ENCODE measurements at regions not wholly inside any gene's neighbourhood (a gene's known extent, or its start where the extent isn't known, plus 50 kb on each side); places are given as distances from the start of the nearest gene placed in this dataset.

DNA sequence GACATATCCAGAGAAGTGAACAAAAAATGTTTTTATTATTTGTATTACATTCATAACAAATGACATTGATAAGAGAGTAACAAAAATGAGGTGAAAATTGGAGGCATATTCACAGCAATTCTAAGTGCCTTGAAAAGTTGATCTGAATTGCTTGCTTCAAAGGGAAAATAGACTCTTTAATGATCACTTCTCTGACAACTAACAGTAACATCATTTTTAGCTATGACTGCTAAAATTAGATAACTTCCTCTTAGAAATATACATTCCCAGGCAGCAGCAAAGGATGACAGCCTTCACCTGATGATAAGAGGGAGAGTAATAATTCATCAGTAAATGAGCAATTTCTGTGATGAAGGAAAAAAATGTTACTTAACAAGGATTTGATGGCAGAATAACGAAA, 472.5 kb downstream of the PCDH10 start:
- H3K4me1 ChIP-seq, result no peaks in the 10 kb centered on the region
- TF ChIP-seq POLR2AphosphoS5 (IDR thresholded peaks at IDR 0.05) (no peak), POLR2A (IDR thresholded peaks at IDR 0.05) (no peak)
- TF ChIP-seq, protein P1, sequence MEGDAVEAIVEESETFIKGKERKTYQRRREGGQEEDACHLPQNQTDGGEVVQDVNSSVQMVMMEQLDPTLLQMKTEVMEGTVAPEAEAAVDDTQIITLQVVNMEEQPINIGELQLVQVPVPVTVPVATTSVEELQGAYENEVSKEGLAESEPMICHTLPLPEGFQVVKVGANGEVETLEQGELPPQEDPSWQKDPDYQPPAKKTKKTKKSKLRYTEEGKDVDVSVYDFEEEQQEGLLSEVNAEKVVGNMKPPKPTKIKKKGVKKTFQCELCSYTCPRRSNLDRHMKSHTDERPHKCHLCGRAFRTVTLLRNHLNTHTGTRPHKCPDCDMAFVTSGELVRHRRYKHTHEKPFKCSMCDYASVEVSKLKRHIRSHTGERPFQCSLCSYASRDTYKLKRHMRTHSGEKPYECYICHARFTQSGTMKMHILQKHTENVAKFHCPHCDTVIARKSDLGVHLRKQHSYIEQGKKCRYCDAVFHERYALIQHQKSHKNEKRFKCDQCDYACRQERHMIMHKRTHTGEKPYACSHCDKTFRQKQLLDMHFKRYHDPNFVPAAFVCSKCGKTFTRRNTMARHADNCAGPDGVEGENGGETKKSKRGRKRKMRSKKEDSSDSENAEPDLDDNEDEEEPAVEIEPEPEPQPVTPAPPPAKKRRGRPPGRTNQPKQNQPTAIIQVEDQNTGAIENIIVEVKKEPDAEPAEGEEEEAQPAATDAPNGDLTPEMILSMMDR (IDR thresholded peaks at IDR 0.05), result no peak
- no peaks in the 10 kb centered on the region for H3K36me3 ChIP-seq
- H3K9me3 ChIP-seq, result no peaks in the 10 kb centered on the region
- intact Hi-C loops (cut with DNase I; ENCODE audit: low total_unique reads), result no loop called here
- DNase-seq (ENCODE audit: low spot score in 2 of 2), result no peak
- no peak overlapping the region for H3K27ac ChIP-seq
- no peaks in the 10 kb centered on the region for H3K27me3 ChIP-seq
- no peak overlapping the region for H3K4me3 ChIP-seq

DNA sequence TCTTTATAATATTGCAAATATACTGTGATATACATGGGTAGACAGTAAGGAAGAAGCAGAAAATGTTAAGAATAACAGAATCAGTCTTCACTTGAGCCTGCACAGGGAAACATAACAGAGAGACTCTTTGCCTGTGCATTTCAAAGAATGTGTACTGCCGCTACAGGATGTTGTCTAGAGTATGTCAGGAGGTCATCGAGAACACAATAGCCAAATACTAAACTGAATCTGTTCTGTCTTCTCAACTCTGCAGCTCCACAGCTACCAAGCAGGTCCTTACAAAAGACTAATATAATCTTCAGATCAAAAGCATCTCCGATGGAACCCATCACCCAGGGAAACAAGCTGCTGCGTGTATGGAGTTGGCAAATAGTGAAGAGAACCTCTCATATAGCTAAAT, 471.5 kb downstream of the PCDH10 start:
- Histone ChIP-seq H3K4me1 (no peaks in the 10 kb centered on the region), H3K27ac (no peak overlapping the region), H3K36me3 (no peaks in the 10 kb centered on the region), H3K9me3 (no peaks in the 10 kb centered on the region), H3K4me3 (no peak overlapping the region), H3K27me3 (no peaks in the 10 kb centered on the region)
- intact Hi-C loops (cut with DNase I; ENCODE audit: low total_unique reads), result no loop called here
- TF ChIP-seq POLR2A (IDR thresholded peaks at IDR 0.05) (no peak), POLR2AphosphoS5 (IDR thresholded peaks at IDR 0.05) (no peak)
- TF ChIP-seq, protein P1 (IDR thresholded peaks at IDR 0.05), result no peak
- no peak for DNase-seq (ENCODE audit: low spot score in 2 of 2)

DNA sequence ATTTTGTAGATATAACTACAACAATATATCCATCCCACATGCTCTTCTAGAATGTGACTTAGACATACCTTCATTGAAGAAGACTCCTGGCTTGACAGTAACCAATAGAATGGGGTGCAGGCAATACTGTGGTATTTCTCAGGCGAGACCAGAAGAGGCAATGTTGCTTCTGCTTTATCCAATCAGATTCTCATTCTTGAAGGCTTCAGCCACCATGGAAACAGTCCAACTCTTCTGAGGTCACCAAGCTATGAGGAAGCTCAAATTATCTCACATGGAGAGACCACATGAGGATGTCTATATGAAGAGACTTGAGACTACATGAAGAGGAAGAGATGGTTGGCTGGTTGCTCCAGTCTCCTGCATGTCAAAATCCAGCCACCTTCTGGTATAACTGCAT, 469.9 kb downstream of the PCDH10 start:
- Histone ChIP-seq H3K4me3 (no peak overlapping the region), H3K27me3 (no peaks in the 10 kb centered on the region), H3K27ac (no peak overlapping the region), H3K4me1 (no peaks in the 10 kb centered on the region), H3K9me3 (no peaks in the 10 kb centered on the region), H3K36me3 (no peaks in the 10 kb centered on the region)
- no peak for DNase-seq (ENCODE audit: low spot score in 2 of 2)
- intact Hi-C loops (cut with DNase I; ENCODE audit: low total_unique reads), result no loop called here
- no peak for TF ChIP-seq POLR2A (IDR thresholded peaks at IDR 0.05)
- no peak for TF ChIP-seq POLR2AphosphoS5 (IDR thresholded peaks at IDR 0.05)
- TF ChIP-seq, protein P1 (IDR thresholded peaks at IDR 0.05), result no peak

- intact Hi-C loops (cut with DNase I; ENCODE audit: low total_unique reads), result no loop called here
- no peak for DNase-seq (ENCODE audit: low spot score in 2 of 2)
- TF ChIP-seq, protein P1 (IDR thresholded peaks at IDR 0.05), result no peak
- TF ChIP-seq POLR2A (IDR thresholded peaks at IDR 0.05), result no peak
- TF ChIP-seq POLR2AphosphoS5 (IDR thresholded peaks at IDR 0.05), result no peak
- Histone ChIP-seq H3K27ac (no peak overlapping the region), H3K27me3 (no peaks in the 10 kb centered on the region), H3K36me3 (no peaks in the 10 kb centered on the region), H3K4me1 (no peaks in the 10 kb centered on the region), H3K4me3 (no peak overlapping the region), H3K9me3 (no peaks in the 10 kb centered on the region)
Measured at GRCh38 chr4:133600008-133600407, 450.9 kb downstream of the PCDH10 start.

DNA sequence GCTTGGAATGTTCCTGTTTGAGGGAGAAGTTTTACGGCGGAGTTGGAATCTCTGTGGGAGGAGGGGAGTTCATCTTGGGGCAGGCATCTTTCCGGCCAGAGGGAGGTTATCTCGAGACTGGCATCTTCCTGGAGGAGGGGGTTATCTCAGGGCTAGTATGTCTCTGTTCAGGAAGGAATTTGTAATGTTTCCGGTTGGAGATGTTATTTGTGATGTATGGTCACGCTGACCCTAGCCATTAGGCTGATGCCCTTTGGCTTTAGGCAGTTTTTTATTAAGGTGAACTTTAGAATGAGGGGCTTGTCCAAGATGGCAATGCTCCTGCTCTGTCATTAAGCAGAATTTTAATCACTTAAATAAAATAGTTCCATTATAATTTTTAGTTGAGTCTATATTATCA, 449.7 kb downstream of the PCDH10 start:
- Histone ChIP-seq H3K9me3 (no peaks in the 10 kb centered on the region), H3K36me3 (no peaks in the 10 kb centered on the region), H3K4me1 (no peaks in the 10 kb centered on the region), H3K27me3 (no peaks in the 10 kb centered on the region), H3K4me3 (no peak overlapping the region), H3K27ac (no peak overlapping the region)
- DNase-seq (ENCODE audit: low spot score in 2 of 2), result no peak
- TF ChIP-seq POLR2A (IDR thresholded peaks at IDR 0.05) (no peak), POLR2AphosphoS5 (IDR thresholded peaks at IDR 0.05) (no peak)
- TF ChIP-seq, protein P1 (IDR thresholded peaks at IDR 0.05), result no peak
- intact Hi-C loops (cut with DNase I; ENCODE audit: low total_unique reads), result no loop called here

All from breast epithelium (tissue), 4 donors.